Uterus (tissue), 3 donors: ENCODE measurements at regions not wholly inside any gene's neighbourhood (a gene's known extent, or its start where the extent isn't known, plus 50 kb on each side); places are given as distances from the start of the nearest gene placed in this dataset.

Experiments
- DNase-seq, 2 donors: peaks; one replicate each; pipeline ENCODE4 v3.0.0-alpha.2; 2019 to 2020
- H3K27ac ChIP-seq, 2 donors: fragments of 200-600 bp; sonication (generic); 1 replicate in 1 of 2; 2 replicates in 1 of 2; pipeline ENCODE4 v1.5.1; 2016 to 2018
- H3K27me3 ChIP-seq, 2 donors: fragments of 200-600 bp; sonication (generic); one replicate each; pipeline ENCODE4 v1.5.1; 2018 to 2019; ENCODE audit warnings: control low read depth in 1 of 2
- H3K36me3 ChIP-seq, 2 donors: fragments of 200-600 bp; sonication (generic); one replicate each; pipeline ENCODE4 v1.5.1; 2019; ENCODE audit warnings: control low read depth in 1 of 2
- H3K4me1 ChIP-seq, 2 donors: fragments of 200-600 bp; sonication (generic); one replicate each; pipeline ENCODE4 v1.5.1; 2018 to 2019; ENCODE audit warnings: control low read depth in 1 of 2
- H3K4me3 ChIP-seq, 2 donors: fragments of 200-600 bp; sonication (generic); 1 replicate in 1 of 2; 2 replicates in 1 of 2; pipeline ENCODE4 v1.5.1; 2018 to 2019; ENCODE audit warnings: mild to moderate bottlenecking in 1 of 2
- H3K9me3 ChIP-seq, 2 donors: fragments of 200-600 bp; sonication (generic); one replicate each; pipeline ENCODE4 v1.5.1; 2019; ENCODE audit warnings: control low read depth in 1 of 2
- CTCF ChIP-seq, 4 experiments: fragments of 200-600 bp in 2 of 4; fragments of 450-650 bp in 2 of 4; sonication (generic) in 2 of 4; IDR thresholded peaks; one replicate each; pipeline ENCODE4 v1.5.1; 2016 to 2019; ENCODE audit warnings: antibody characterized with exemption in 4 of 4, mild to moderate bottlenecking in 2 of 4, moderate library complexity in 1 of 4
- POLR2A ChIP-seq, 2 donors: fragments of 450-650 bp; IDR thresholded peaks; one replicate each; pipeline ENCODE4 v1.6.1; 2016; ENCODE audit warnings: antibody characterized with exemption in 2 of 2, mild to moderate bottlenecking in 1 of 2, moderate library complexity in 1 of 2
- intact Hi-C: fragments of 100-400 bp; cut with DNase I; formaldehyde crosslinking; loops from one replicate; pipeline ENCODE4 v1.15.1; 2023; ENCODE audit warnings: low total_unique reads
- donor health status: DM: yes; HTN: yes; CAD: no.

- Histone ChIP-seq H3K4me3 (no peak overlapping the region), H3K4me1 (peaks cover 7% of the 10 kb centered on the region in 2 donors), H3K9me3 (no peaks in the 10 kb centered on the region), H3K27me3 (no peaks in the 10 kb centered on the region), H3K36me3 (no peaks in the 10 kb centered on the region), H3K27ac (no peak overlapping the region)
- TF ChIP-seq POLR2A (IDR thresholded peaks at IDR 0.05): no peak
- no peak for TF ChIP-seq CTCF (IDR thresholded peaks at IDR 0.05)
- intact Hi-C loops: no loop called here
- DNase-seq: no peak
Measured at GRCh38 chr20:58600756-58601155, 50.3 kb upstream of the STX16 start.

DNA sequence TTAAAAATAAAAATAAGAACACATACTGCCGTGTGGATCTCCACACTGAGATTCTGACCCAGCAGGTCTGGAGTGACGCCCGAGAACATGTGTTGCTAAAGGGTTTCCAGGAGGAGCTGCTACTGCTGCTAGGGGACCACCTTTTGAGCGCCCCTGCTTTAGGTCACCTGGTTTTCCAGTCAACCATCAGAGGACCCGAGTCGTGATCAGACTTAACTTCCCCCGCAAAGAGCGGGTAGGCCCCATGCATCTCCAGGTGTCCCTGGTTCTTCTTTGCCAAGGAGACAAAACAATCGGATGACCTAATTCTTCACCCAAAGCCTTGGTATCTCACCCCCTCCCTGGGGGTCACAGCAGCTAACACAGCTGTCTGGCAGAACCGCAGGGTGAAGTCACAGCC lies 51.1 kb upstream of the STX16 start:
- Histone ChIP-seq H3K27ac (no peak overlapping the region), H3K4me1 (peaks cover 7% of the 10 kb centered on the region in 2 donors), H3K9me3 (no peaks in the 10 kb centered on the region), H3K27me3 (no peaks in the 10 kb centered on the region), H3K36me3 (no peaks in the 10 kb centered on the region), H3K4me3 (no peak overlapping the region)
- intact Hi-C loops: no loop called here
- no peak for DNase-seq
- no peak for TF ChIP-seq POLR2A (IDR thresholded peaks at IDR 0.05)
- TF ChIP-seq CTCF (IDR thresholded peaks at IDR 0.05): no peak

DNA sequence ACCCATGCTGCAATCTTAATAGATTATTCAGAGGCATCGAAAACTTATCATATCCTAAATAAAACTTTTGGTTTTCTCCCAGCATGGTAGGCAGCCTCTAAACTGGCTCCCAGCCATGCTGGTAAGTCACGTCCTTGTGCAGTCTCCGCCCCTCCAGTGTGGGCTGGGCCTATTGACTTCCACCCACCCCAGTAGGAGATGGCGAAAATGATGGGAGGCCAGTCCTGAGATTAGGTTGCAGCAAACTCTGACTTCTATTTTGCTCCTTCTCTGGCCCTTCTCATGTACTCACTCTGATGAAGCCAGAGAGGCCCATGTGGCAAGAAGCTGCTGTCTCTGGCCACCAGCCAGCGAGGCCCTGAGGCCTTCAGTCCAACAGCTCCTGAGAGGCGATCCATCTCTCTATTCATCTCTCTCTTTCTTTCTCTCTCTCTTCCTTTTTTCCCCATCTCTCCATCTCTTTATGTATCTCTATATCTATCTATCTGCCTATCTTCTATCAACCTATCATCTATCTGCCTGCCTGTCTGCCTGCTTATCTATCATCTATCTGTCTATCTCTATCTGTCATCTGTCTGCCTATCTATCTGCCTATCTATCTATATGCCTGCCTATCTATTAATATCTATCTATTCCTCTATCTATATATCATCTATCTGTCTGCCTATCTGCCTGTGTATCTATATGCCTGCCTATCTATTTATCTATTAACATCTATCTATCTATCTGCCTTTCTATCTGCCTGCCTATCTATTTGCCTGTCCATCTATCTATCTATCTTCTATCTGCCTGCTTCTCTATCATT lies 52.7 kb upstream of the STX16 start:
- intact Hi-C loops: no loop called here
- TF ChIP-seq CTCF (IDR thresholded peaks at IDR 0.05) (no peak), POLR2A (IDR thresholded peaks at IDR 0.05) (no peak)
- Histone ChIP-seq H3K4me3 (no peak overlapping the region), H3K27me3 (no peaks in the 10 kb centered on the region), H3K9me3 (no peaks in the 10 kb centered on the region), H3K36me3 (no peaks in the 10 kb centered on the region), H3K4me1 (peaks cover 0 to 7% of the 10 kb centered on the region in 2 donors), H3K27ac (peak overlapping the region in 1 of 2 donors; percentile 65)
- peak; percentile 58 to 68 for DNase-seq

DNA sequence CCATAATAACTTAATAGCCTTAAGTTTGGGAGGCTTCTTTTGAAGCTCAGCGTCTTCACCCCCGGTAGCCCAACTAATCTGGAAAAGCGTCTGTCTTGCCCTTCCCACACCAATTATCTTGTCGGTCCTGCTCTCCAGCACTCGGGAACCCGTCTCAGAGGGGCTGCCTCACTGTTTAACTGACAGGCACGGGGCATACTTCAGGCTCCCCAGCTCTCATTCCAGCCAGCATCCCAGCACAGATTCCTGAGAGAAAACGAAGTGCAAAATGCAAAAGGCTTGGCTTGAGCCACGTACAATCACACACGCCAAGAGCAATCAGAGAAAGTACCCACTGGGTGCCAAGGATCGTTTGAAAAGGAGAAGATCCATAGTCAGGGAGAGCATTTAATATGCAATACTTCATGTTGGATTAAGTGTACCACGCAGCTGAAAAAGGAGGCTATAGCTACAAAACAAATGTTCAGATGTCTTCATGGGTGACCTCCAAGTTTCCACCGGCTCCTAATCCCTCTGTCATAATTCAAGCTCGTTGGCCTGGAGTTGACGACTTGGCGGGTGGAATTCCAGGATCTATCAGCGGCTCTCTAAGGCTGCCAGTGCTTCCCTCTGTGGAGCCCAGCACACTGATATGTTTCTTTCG lies 53.7 kb upstream of the STX16 start:
- TF ChIP-seq POLR2A (IDR thresholded peaks at IDR 0.05): no peak
- TF ChIP-seq CTCF (IDR thresholded peaks at IDR 0.05): no peak

DNA sequence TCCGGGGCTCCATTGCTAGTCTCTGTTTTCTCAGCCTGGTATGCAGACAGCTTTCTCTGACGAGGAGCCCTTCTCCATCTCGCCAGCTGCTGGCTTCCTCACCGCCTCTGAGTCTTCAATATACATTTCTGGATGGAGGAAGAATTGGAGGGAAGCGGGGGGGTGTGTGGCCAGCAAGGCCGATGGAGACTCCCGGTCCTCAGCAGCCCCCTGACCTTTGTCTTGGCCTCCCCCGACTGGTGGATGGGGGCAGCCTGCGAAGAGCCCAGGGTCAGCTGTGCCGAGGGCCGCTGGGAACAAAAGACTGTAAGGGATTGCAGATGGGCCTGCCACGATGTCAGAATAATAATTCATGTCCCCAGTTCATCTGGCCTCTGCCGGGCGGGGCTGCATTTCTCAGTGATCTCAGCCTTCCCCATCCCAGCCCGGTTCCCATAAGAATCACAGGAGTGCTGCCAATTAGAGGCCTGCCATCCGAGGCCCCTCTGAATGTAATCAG lies 54.3 kb upstream of the STX16 start:
- no peak for TF ChIP-seq CTCF (IDR thresholded peaks at IDR 0.05)
- TF ChIP-seq POLR2A (IDR thresholded peaks at IDR 0.05): no peak
- H3K36me3 ChIP-seq: no peaks in the 10 kb centered on the region
- no peak overlapping the region for H3K4me3 ChIP-seq
- no peaks in the 10 kb centered on the region for H3K9me3 ChIP-seq
- intact Hi-C loops: no loop called here
- H3K27ac ChIP-seq: peak overlapping the region; percentile 65 to 70
- no peaks in the 10 kb centered on the region for H3K27me3 ChIP-seq
- peak; percentile 43 to 59 for DNase-seq
- peaks cover 0 to 7% of the 10 kb centered on the region in 2 donors for H3K4me1 ChIP-seq

More for the DNA sequence above, 53.7 kb upstream of the STX16 start:
- Histone ChIP-seq H3K27ac (peak overlapping the region; percentile 65 to 70), H3K9me3 (no peaks in the 10 kb centered on the region), H3K36me3 (no peaks in the 10 kb centered on the region), H3K27me3 (no peaks in the 10 kb centered on the region), H3K4me3 (no peak overlapping the region), H3K4me1 (peaks cover 0 to 7% of the 10 kb centered on the region in 2 donors)
- intact Hi-C loops: no loop called here
- peak; percentile 63 to 80 for DNase-seq
